Stimulated activated memory B cell treated with anti-CD40 and anti-IgM and Interleukin-4, amounts not matched to agents 10 μg/mL and 1 μg/mL and 100 μg/mL, for 72 hours (primary cell): ENCODE measurements at regions not wholly inside any gene's neighbourhood (a gene's known extent, or its start where the extent isn't known, plus 50 kb on each side); places are given as distances from the start of the nearest gene placed in this dataset.

Experiments used
- ATAC-seq: fragments of 150-1000 bp; cut with Tn5 transposase; 2 replicates; pipeline ENCODE4 v1.10.0; 2021
- H3K27ac Mint-ChIP-seq: one replicate; pipeline ENCODE4 v1.8.0; 2022; ENCODE audit warnings: mild to moderate bottlenecking, mixed read lengths
- H3K27me3 Mint-ChIP-seq: one replicate; pipeline ENCODE4 v1.8.0; 2022; ENCODE audit warnings: mixed read lengths
- H3K36me3 Mint-ChIP-seq: one replicate; pipeline ENCODE4 v1.8.0; 2022; ENCODE audit warnings: mixed read lengths
- H3K4me1 Mint-ChIP-seq: one replicate; pipeline ENCODE4 v1.8.0; 2022; ENCODE audit warnings: mixed read lengths
- H3K4me3 Mint-ChIP-seq: one replicate; pipeline ENCODE4 v1.8.0; 2022; ENCODE audit warnings: mild to moderate bottlenecking, moderate library complexity, mixed read lengths
- H3K9me3 Mint-ChIP-seq: one replicate; pipeline ENCODE4 v1.8.0; 2022; ENCODE audit warnings: mixed read lengths

DNA sequence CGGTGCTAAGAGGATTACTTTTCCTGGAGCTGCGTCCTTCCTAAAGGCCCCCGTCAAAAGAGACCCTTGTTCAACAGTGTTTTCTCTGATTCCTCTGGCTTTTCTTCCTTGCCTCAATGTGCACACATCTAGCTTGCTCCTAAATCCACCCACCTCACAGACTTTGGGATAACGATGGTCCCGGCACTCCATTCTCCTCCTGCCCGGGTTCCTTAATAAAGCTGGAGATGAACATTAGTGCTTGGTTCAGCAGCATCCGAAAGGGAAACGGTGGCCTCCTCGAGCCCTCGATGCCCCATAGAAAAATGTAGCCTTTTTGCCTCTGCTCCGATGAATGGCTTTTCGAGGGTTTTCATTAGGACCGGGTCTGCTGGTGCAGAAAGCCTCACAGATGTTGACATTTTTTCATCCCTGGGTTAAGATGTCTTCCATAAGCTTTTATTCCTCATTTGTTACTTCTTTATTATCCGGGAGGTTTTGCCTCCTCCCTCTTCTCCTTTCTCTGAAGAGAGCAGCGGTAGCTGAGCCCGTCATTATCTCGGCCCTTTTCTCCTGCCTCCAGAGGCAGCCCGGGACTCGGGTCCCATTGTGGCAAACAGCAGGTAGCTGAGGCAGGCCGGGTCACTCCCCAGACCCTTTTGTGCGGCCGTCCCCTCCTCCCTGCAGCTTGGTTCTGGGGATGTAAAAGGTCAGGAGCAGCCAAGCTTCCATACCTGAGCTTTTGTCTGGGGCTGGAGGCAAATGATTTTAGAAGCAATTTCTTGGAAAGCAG, 64.6 kb downstream of the CPN2 start:
- Mint-ChIP-seq H3K4me1 (no peaks in the 10 kb centered on the region), H3K36me3 (peaks cover 5% of the 10 kb centered on the region), H3K9me3 (peaks cover 3% of the 10 kb centered on the region), H3K27me3 (peaks cover 49% of the 10 kb centered on the region), H3K4me3 (no peak overlapping the region), H3K27ac (no peak overlapping the region)
- no peak for ATAC-seq

DNA sequence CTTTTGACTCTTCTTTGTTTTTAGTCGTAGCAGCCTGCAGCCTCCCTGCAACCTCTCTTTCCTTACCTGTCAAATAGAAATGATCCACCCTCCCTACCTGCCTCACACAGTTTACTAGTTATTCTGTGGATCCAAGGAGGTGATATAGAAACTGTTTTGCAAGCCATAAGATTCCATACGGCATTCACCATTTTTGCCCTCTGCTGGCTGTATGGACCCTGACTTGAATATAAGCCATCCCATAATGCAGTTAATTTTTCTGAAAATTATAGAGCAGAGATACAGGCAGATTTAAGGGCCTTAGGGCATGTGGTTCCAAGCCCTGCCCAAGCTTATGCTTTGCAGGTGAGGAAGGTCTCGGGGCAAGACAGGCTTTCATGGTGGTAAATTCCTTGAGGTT, 63.8 kb downstream of the CPN2 start:
- Mint-ChIP-seq H3K27ac (no peak overlapping the region), H3K36me3 (peaks cover 5% of the 10 kb centered on the region), H3K4me3 (no peak overlapping the region), H3K4me1 (no peaks in the 10 kb centered on the region), H3K9me3 (peaks cover 4% of the 10 kb centered on the region), H3K27me3 (peaks cover 41% of the 10 kb centered on the region)
- no peak for ATAC-seq

DNA sequence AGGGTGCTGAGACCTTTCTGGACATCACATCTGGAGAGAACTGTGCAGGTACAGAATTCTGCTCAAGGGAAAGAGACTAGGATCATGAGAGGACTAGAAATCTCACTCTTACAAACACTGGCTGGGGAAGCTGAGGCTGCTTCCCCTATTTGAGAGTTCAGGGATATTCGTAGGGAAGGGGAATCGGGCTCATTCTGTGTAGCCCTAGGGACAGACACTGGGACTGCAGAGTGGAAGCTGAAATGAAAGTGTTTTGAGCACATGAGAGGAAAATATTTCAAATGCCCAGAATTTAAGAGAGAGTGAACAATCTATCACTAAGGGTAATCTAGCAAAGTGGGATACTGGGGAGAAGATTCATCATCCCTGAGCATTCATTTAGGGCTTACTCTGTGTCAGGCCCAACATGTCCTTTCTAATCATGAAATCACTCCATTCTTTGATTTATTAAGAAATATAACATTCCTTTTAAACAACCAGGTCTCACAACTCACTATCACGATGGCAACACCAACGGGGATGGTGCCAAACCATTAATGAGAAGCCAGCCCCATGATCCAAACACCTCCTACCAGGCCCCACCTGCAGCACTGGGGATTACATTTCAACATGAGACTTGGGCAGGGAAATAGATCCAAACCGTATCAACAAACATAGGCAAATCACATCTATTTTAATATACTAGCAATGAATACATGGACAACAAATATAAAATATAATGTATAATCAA, 63.0 kb downstream of the CPN2 start:
- Mint-ChIP-seq H3K27ac (no peak overlapping the region), H3K4me3 (no peak overlapping the region), H3K4me1 (no peaks in the 10 kb centered on the region), H3K27me3 (peaks cover 34% of the 10 kb centered on the region), H3K36me3 (peaks cover 5% of the 10 kb centered on the region), H3K9me3 (peaks cover 6% of the 10 kb centered on the region)
- no peak for ATAC-seq
